ENCODE measurements at regions not wholly inside any gene's neighbourhood (a gene's known extent, or its start where the extent isn't known, plus 50 kb on each side); places are given as distances from the start of the nearest gene placed in this dataset.

DNA sequence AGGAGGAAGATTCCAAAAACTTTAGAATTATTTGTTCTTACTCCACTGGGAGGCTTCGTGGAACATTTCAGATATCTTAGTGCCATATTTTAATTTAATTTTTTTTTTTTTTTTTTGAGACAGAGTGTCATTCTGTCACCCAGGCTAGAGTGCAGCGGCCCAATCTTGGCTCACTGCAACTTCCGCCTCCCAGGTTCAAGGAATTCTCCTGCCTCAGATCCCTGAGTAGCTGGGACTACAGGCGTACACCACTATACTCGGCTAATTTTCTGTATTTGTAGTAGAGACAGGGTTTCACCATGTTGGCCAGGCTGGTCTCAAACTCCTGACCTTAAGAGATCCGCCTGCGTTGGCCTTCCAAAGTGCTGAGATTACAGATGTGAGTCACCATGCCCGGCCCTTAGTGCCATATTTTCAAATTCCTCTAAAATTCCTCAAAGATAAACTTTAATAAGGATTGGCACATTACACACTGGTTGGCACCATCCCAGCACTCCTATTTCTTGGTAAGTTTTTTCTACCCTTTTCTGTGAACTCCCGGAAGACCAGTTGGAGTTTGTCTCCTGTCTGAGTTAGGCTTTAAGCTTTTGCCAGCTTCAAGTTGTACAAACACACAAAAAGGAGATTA lies 693.7 kb downstream of the MCTP2 start:
- no peak for DNase-seq

DNA sequence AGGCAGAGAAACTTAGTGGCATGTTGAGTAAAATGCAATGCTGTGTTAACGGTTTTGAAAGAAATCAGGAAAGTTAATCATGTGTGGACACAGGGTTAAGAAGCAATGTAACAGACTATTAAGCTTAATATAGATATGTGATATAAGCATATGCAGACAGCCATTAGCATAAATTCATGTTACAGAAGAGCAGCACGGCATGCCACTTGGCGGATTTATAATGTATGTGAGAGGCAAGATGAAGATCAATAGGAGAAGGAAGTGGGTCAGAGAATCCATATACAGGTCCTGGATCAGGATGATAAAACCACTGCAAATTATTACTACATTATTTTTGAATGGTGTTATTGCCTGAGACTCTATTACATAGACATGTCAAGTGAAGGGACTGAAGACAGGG lies 694.3 kb downstream of the MCTP2 start:
- no peak for DNase-seq

DNA sequence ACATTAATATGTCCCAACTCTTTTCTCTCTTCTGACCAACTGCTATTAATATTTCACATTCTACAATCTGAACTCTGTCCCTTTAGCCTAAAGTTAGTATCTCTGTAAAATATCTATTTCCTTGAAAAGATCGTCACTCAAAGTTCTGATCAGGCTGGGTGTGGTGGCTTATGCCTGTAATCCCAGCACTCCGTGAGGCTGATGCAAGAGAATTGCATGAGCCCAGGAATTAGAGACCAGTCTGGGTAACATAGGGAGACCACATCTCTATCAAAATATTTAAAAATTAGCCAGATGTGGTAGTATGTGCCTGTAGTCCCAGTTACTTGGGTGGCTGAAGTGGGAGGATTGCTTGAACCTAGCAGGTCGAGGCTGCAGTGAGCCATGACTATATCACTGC lies 695.6 kb downstream of the MCTP2 start:
- no peak for DNase-seq

DNA sequence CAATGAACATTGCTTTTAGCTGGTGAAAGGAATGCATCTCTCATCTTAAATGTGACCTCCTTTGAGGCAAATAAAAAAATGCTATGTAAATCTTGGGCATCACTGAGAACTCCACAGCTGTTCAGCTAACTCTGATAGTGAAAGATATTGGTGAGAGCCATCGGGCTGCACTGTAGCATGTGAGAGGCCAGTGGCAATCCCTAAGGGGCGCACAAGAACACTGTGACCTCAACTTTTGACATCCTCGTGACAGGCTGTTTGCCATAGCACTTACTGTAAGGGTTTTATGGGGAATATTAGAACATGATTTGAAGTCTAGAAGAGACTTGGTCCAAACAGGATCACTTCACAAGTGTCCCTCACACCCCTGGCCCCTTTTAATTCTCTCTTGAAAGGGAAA lies 697.9 kb downstream of the MCTP2 start:
- no peak for DNase-seq

DNA sequence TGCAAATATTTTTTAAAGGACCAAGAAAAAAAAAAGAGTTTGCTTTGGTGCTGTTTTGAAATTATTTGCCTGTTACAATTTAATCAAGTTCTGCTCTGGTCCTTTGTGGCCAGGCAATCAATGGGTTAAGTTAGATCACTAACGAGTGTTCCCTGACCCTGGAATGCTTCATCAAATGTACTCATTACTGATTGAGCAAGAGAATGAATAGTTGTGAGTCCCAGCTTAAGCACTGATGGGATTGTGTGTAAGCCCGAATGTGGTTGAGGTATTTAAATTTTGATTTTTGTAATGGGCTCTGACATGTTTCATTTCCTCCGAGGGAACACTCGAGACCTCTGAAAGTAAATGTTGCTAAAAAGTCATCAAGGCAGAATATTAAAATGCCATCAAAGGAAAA lies 699.1 kb downstream of the MCTP2 start:
- no peak for DNase-seq

DNA sequence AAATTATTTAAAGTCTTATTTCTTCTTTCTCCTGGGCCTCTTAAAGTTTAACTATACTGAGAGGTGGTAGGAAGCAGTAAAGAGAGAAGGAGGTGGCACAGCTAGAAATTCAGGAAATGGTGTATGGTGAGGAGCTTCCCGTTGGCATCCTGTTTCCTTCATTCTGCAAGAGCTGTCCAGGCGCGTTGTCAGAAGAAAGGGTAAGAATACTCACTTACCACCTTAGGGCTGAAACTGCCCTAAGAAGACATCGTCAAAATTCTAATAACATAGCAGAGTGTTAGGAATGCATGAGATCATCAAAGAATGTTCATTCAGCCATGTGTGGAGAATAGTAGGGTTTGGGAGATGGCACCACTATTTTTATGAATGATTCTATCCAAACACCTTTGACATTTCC lies 699.6 kb downstream of the MCTP2 start:
- no peak for DNase-seq

DNA sequence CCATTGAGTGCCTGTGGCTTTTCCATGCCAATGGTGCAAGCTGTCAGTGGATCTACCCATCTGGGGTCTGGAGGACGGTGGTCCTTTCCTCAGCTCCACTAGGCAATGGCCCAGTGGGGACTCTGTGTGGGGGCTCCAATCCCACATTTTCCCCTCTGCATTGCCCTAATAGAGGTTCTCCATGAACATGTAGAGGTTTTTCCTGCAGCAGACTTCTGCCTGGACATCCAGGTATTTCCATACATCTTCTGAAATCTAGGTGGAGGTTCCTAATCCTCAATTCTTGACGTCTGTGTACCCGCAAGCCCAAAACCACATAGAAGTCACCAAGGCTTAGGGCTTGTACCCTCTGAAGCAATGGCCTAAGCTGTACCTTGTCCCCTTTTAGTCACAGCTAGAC lies 703.1 kb downstream of the MCTP2 start:
- DNase-seq = no peak

DNA sequence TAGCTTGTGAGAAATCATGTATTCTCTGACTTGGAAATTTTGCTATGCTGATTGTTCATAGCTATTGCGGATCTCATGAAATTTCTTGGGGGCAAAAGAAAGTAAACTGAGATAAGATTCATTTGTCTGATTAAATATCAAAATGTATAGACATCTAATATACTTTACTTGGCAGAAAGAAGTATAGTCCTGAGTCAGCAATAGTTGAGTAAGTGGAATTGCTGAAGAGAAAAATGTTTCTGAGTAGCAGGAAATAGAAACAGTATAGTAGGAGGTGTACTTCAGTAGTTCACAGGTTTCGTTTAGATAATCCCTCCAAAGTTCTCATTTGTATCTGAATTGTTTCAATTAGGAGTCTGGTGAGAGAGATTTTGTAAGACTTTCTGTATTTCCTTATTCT lies 705.9 kb downstream of the MCTP2 start:
- DNase-seq = no peak

DNA sequence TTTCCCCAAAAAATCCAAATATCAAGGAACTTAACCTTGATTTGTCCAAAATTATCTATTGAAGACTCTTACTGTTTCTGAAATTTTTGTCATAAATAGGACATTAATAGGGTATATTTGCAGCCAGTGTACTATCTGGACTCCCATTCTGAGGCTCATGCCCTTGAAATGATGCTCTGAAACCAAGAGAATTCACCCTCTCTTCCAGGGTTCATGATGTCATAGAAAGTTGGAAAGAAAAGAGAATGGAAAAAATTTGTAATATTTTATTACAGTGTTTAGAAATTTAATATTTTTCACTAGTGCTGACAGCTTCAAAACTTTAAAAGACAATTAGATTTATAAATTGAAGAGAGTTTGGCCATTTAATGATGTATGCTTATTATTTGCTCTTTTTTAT lies 712.5 kb downstream of the MCTP2 start:
- no peak for DNase-seq

DNA sequence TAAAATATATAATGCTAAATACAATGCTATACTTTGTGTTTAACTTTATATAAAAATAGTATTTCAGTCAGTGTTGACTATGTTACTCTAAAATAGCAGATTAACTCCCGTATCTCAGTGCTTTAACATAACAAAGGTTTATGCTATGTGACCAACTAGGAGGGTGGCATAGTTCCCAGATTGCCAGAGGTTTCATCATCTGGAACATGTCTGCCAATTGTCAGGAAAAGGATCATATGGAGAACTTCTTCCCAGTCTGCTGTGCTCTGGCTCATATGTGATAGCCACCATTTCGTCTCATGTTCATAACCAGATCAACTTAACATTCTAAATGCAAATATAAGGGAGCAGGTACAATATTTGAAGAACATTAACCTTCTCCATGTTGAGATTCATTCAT lies 720.2 kb downstream of the MCTP2 start:
- no peak for DNase-seq

DNA sequence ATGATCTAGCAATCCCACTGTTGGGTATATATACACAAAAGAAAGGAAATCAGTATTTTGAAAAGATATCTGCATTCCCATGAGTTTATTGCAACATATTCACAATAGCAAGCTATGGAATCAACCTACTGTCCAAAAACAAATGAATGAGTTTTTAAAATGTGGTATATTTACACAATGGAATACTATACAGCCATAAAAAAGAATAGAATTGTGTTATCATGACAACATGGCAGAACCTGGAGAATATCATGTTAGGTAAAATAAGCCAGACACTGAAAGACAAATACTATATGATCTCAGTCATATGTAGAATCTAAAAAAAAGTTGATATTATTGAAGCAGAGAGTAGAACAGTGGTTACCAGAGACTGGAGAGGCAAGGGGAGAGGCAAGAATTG lies 732.6 kb downstream of the MCTP2 start:
- no peak for DNase-seq

DNA sequence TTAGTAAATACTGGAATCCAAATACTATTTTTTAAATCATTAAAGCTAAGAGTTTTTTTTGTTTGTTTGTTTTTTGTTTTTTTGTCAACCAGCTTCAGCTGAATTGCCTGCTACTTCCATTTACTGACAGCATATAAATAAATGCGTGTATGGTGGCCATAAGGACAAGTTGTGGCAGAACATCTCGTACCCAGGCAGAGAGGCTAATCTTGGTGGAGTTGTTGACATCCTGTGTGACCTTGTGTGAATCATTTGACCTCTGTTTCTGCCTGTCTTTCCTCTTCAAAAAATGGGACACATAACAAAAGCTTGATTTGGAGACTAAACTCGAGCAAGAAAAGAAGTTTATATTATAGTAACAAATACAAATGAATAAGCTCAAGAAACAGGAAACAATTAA lies 734.2 kb downstream of the MCTP2 start:
- DNase-seq = no peak

DNA sequence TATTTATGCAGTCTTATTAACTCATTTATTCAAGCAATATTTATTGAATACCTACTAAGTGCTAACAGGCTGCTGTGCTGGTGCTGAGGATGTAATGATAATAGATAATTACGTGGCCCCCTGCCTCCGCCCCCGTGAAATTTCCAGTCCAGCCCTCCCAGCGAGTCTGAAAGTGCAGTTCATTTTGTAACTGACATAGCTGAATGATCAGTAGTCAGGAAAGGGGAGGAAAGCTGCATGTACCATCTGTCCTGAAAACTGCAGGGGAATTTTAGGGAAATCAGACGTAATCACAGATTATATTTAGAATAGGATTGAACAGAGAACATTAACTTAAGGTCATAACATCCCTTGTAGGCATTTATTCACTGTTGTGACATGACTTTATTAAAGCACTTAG lies 736.8 kb downstream of the MCTP2 start:
- no peak for DNase-seq

DNA sequence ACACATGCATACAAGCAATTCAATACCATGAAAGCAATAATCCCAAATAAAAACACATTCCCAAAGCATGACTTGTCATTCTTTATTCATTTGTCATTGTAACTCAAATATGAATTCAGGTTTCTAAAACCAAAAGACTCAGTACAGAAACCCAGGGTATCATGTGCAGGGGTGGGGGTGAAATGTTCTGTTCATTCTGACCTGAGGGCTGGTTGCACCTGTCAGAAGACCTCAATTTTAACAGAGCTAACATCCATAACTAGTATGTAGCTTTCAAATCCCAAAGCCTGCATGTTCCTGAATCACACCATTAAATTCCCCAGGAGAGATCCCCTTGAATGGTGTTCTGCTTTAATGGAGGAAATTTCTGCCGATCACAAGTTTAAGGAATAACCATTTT lies 738.7 kb downstream of the MCTP2 start:
- no peak for DNase-seq

DNA sequence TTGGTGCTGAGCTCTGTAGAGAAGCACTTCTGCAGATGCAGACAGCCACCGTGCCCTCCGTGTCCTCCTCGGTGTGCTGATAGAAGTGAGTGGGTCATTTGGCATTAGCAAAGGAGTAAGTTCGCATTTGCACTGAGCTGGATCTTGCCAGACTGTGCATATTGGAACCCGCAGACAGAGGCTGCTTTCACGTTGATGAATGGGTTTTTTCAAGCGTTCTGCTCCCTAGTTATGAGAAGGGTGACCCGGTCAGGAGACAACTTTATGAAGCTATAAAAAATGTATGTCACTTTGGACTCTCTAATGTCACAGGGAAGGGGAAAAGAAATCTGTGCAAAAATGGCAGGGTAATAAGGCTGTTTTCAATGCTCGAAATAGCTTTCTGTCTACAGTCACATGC lies 739.4 kb downstream of the MCTP2 start:
- no peak for DNase-seq

DNA sequence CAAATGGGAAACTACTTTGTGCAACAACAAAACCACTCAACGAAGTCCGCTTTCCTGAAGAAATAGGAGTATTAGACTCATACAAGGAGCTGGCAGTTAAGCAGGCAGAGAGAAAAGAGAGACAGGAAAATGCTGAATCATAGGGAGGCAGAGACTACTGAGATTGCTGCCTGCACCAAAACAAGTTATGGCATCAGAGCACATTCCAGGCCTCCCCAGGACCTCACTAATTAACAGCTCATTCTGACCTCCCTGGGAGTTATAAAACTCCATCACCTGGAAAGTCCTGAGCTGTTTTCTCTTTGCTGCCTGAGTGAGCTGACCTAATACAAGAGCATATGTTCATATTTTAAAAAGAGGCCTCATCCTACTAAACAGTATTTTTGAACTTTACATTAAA lies 741.0 kb downstream of the MCTP2 start:
- no peak for DNase-seq

DNA sequence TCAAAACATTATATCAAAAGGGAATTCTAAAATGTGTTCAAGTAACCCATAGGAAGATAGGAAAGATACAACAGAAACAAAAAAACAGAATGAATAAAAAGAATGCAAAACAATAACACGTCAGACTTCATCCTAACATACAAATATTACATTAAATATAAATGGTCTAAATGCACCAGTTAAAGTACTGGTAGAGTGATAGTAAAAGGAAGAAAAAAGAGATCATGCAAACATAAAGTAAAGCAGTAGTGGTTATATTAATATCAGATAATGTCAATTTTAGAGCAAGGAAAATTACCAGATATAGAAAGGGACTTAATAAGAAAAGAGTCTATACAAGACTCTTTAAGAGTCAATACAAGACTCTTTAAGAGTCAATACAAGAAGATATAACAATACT lies 755.7 kb downstream of the MCTP2 start:
- no peak for DNase-seq

DNA sequence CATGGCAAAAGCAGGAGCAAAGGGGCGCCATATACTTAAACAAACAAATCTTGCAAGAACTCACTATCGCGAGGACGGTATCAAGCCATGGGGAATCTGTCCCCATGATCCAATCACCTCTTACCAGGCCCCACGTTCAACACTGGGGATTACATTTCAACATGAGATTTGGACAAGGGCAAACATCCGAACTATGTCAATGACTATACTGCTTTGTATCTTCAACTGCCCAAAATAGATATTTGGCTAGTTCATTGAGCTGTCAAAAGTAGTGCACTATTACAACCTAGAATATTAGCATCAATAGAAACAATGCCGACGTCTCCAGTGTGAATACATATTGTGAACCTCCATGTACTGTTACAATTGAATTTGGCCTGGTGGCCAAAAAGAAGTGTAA lies 760.4 kb downstream of the MCTP2 start:
- DNase-seq = no peak

DNA sequence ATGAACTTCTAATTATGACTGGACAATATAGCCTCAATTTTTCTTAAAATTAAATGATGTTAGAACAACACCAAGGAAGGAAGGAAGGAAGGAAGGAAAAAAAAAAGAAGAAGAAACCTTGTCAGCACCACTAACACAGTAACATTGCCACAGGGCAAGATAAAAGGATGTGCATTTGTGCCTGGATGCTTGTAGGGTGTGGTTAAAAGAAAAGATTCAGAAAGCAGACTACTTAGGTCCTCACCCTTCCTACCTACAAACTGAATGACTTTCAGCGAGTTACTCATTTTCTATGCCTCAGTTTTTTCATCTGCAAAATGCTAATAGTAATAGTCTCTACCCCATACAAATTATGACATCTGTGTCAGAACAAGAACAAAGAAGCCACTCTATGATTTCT lies 778.3 kb downstream of the MCTP2 start:
- no peak for DNase-seq

DNA sequence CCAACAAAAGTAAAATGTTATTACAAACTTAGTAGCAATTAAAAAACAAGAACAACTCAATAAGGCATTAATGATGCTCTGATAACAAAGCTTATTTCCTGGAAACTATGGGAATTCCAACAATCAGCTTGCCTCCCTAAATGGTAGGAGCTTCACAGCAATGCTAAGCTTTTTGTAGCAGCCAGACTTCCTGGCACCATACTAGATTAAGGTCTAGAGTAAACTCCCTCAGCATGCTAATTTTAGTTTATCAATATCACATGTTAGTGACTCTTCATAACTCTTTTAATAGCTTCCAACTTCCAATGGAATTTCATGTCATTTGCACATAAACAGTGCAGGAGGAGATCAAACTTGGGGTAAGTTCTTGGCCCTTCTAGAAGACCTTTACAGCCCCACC lies 782.0 kb downstream of the MCTP2 start:
- DNase-seq = no peak

DNA sequence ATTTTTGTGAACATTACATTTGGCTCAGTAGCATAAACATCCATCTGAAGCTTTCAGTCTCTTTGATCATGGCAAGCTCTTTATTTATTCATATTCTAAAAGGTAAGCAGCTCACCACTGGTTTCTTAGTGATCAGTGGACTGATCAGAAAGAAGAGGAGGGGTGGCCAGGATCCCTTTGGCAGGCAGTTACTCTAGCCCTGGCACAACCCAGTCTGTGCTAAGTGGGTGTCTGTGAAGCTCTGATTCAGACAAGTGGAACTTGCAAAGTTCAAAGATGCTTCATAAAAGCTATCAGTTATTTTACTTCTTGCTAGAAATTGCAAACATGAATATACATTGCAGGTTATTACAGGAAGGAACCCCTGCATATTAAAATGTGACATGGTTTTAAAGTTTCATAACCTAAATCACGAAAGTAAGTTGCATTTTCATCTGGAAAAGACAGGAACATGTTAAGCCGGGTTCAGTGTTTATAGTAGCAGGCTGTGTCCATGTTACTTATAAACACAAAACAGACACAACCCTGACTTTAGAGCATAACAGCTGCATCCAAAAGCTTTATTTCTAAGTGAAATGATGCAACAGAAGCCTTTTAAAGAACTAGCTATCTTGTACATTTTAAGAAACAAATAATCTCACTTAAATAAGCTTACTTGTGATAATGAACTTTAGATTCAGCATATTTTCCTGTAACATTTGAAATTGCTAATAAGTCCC lies 785.3 kb downstream of the MCTP2 start:
- DNase-seq = no peak

DNA sequence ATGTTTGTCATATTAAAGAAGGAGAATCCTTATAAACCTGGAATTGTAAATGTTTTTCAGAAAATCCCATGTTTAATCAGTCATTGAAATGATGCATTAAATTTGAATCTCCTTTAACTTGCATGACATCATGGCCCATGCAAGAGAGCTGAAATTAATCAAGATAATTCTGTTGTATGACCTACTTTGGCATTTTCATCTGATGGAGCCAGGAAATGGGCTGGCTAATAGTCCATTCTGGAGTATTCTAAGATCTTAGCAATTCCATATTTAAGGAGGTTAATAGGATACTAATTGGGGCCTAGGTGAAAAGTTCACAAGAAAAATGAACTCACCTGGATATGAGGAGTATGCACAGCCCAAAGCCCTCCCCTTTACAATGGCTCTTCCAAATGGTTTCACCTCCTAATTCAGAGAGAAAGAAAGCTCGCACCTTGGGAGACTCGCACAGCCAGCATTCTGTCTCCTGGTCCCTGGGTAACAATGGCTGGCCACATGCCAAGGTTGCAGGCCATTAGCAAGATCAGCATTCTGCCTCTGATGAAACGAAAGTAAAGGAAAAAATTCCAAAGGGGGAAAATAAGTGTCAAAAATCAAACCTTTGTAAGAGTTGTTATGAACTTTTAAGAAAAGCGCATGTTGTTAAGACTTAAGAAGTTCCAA lies 786.4 kb downstream of the MCTP2 start:
- DNase-seq = no peak

DNA sequence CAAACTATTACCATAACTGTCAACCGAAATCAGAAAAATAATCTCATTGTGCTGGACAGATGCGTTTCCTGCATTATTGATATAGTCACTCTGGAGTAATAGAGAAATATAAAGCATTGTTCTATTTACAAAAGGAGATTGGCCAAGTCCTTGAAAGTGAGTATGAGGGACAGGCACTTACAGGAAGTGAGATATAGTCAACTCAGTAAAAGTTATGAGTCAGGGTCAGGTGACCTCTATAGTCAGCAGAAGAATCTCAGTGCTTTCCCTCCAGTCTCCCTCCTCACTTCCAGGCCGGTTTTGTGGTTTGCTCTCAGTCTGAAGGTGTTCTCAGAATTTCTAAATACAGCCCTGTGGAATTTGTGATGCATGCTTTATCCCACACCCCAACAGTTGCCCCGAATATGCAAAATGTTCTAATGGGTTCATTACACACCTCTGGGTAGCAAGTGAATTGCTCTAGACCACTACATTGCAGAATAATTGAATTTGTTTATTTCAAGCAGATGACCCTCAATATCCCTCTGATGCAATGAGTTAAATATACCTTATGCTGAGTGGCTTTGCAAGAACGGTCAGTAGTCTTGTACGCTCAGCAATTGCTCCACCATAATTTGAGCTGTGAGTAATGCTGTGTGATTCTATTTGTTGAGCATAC lies 787.7 kb downstream of the MCTP2 start:
- no peak for DNase-seq

DNA sequence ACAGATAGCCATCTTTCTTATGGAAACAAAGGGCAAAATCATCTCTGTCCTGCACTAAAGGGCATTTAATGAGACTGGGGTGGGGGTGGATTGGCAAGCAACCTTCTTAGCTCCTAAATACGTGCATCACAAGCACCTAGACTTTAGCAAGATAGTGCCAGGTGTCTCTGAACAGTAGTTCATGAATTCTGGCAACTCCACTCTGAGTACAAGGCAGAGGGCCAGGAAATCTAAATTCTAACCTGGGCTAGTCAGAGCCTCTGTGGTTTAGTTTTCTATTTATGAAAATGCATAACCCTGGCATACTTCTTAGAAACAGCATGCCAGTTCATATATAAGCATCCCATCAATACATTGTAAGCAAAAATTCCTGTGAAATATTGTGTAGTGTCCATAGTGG lies 788.5 kb downstream of the MCTP2 start:
- DNase-seq = no peak

Data from NCI-H774 (cell line).